IMR-90 (cell line): ENCODE measurements at regions not wholly inside any gene's neighbourhood (a gene's known extent, or its start where the extent isn't known, plus 50 kb on each side); places are given as distances from the start of the nearest gene placed in this dataset.

ENCODE experiments used
- ATAC-seq: fragments of 200-7000 bp; cut with Tn5 transposase; 2 replicates; pipeline ENCODE4 v1.9.1; 2020; ENCODE audit warnings: low read depth, mild to moderate bottlenecking, moderate library complexity
- BruUV-seq: library from RNA; stranded (reverse); fragments of 400-500 nt; replicated peaks from 2 replicates; lab custom pipeline; 2021; lab: Mats Ljungman, UMichigan
- CTCF ChIA-PET: fragments of 300-600 bp; formaldehyde crosslinking; extraction: SDS; loops from one replicate; lab custom pipeline; 2021; ENCODE audit warnings: antibody characterized with exemption; lab: Yijun Ruan, JAX
- POLR2A ChIA-PET: fragments of 300-600 bp; sonication (Branson Sonifier 250); formaldehyde crosslinking; loops from one replicate; lab custom pipeline; 2022; ENCODE audit warnings: antibody characterized with exemption; ENCODE audit not compliant: unreplicated experiment; lab: Charles Lee
- DNase-seq: peaks from one replicate; pipeline ENCODE4 v3.0.0; 2013
- H2AFZ ChIP-seq: replicated peaks from 2 replicates; pipeline ENCODE3; 2013; ENCODE audit warnings: low read length, mild to moderate bottlenecking; ENCODE audit not compliant: poor library complexity
- H2AK5ac ChIP-seq: 2 replicates; pipeline ENCODE4 v1.6.1; 2013; ENCODE audit warnings: low read depth, low read length, inconsistent platforms
- H2AK9ac ChIP-seq: replicated peaks from 2 replicates; pipeline ENCODE3; 2013; ENCODE audit warnings: mild to moderate bottlenecking, low read depth, low read length, moderate library complexity; ENCODE audit not compliant: poor library complexity
- H2BK120ac ChIP-seq: 2 replicates; pipeline ENCODE4 v1.6.1; 2013; ENCODE audit warnings: low read depth, low read length, inconsistent platforms
- H2BK15ac ChIP-seq: 3 replicates; pipeline ENCODE4 v1.6.1; 2013; ENCODE audit warnings: low read depth, low read length, inconsistent platforms
- H2BK20ac ChIP-seq: 2 replicates; pipeline ENCODE4 v1.6.1; 2013; ENCODE audit warnings: low read depth, mild to moderate bottlenecking, inconsistent platforms, low read length, moderate library complexity
- H2BK5ac ChIP-seq: 2 replicates; pipeline ENCODE4 v1.6.1; 2013; ENCODE audit warnings: mild to moderate bottlenecking, low read depth, low read length, inconsistent platforms; ENCODE audit not compliant: poor library complexity, severe bottlenecking
- H3K14ac ChIP-seq: replicated peaks from 2 replicates; pipeline ENCODE4 v1.6.1; 2013; ENCODE audit warnings: low read depth, low read length, inconsistent platforms
- H3K18ac ChIP-seq: 2 replicates; pipeline ENCODE4 v1.6.1; 2013; ENCODE audit warnings: low read depth, low read length, control low read depth
- H3K23ac ChIP-seq: 2 replicates; pipeline ENCODE4 v1.6.1; 2013; ENCODE audit warnings: low read depth, low read length, inconsistent platforms
- H3K27ac ChIP-seq: 2 replicates; pipeline ENCODE4 v1.5.1; 2013; ENCODE audit warnings: mild to moderate bottlenecking, control low read depth, low read length; ENCODE audit not compliant: insufficient read depth
- H3K27me3 ChIP-seq: 2 replicates; pipeline ENCODE4 v1.6.1; 2013; ENCODE audit warnings: low read length; ENCODE audit not compliant: control insufficient read depth, insufficient read depth
- H3K36me3 ChIP-seq: 2 replicates; pipeline ENCODE4 v1.6.1; 2013; ENCODE audit warnings: low read length, mixed read lengths; ENCODE audit not compliant: control insufficient read depth, insufficient read depth
- H3K4ac ChIP-seq: 2 replicates; pipeline ENCODE4 v1.6.1; 2013; ENCODE audit warnings: low read depth, low read length, inconsistent platforms
- H3K4me1 ChIP-seq: 2 replicates; pipeline ENCODE4 v1.6.1; 2013; ENCODE audit warnings: low read length, mixed read lengths; ENCODE audit not compliant: control insufficient read depth, insufficient read depth
- H3K4me2 ChIP-seq: 2 replicates; pipeline ENCODE4 v1.6.1; 2013; ENCODE audit warnings: low read depth, mild to moderate bottlenecking, control low read depth, low read length, moderate library complexity
- H3K4me3 ChIP-seq: 2 replicates; pipeline ENCODE4 v1.5.1; 2013; ENCODE audit warnings: low read depth, mild to moderate bottlenecking, control low read depth, low read length, moderate library complexity; ENCODE audit not compliant: insufficient read depth
- H3K56ac ChIP-seq: 2 replicates; pipeline ENCODE4 v1.6.1; 2013; ENCODE audit warnings: low read length, inconsistent platforms; ENCODE audit not compliant: insufficient read depth; ENCODE audit errors: extremely low read depth
- H3K79me1 ChIP-seq, 2 experiments: 2 replicates each; pipeline ENCODE4 v1.6.1; 2013; ENCODE audit warnings: low read length in 2 of 2, inconsistent platforms in 1 of 2, low read depth in 1 of 2
- H3K9ac ChIP-seq: 2 replicates; pipeline ENCODE4 v1.6.1; 2013; ENCODE audit warnings: low read depth, low read length, control low read depth
- H3K9me1 ChIP-seq: 2 replicates; pipeline ENCODE4 v1.6.1; 2013; ENCODE audit warnings: low read length, inconsistent platforms; ENCODE audit not compliant: insufficient read depth
- H3K9me3 ChIP-seq: 2 replicates; pipeline ENCODE4 v1.6.1; 2013; ENCODE audit warnings: low read length; ENCODE audit not compliant: control insufficient read depth, insufficient read depth
- H4K20me1 ChIP-seq: 2 replicates; pipeline ENCODE4 v1.6.1; 2013; ENCODE audit warnings: low read length, inconsistent platforms; ENCODE audit not compliant: insufficient read depth
- H4K5ac ChIP-seq: 2 replicates; pipeline ENCODE4 v1.6.1; 2013; ENCODE audit warnings: mild to moderate bottlenecking, low read depth, low read length, control low read depth
- H4K8ac ChIP-seq, 2 experiments: 2 replicates each; pipeline ENCODE4 v1.6.1; 2013; ENCODE audit warnings: low read depth in 2 of 2, low read length in 2 of 2, control low read depth in 1 of 2, inconsistent platforms in 1 of 2
- H4K91ac ChIP-seq: 2 replicates; pipeline ENCODE4 v1.6.1; 2013; ENCODE audit warnings: low read depth, low read length, inconsistent platforms; ENCODE audit not compliant: insufficient read depth
- CEBPB ChIP-seq: IDR thresholded peaks from 2 replicates; pipeline ENCODE4 v1.6.1; 2012; ENCODE audit warnings: low read depth, low read length, improper control_type of control experiment
- CTCF ChIP-seq: conservative IDR thresholded peaks from 2 replicates; pipeline ENCODE4 v1.5.1; 2012; ENCODE audit warnings: mild to moderate bottlenecking, low read depth, low read length, improper control_type of control experiment
- FOS ChIP-seq: fragments of 150-350 bp; IDR thresholded peaks from 2 replicates; pipeline ENCODE4 v1.6.1; 2016; ENCODE audit warnings: low read depth, low read length
- MAFK ChIP-seq: IDR thresholded peaks from 2 replicates; pipeline ENCODE4 v1.6.1; 2012; ENCODE audit warnings: low read depth, low read length, improper control_type of control experiment
- MAZ ChIP-seq: IDR thresholded peaks from 2 replicates; pipeline ENCODE4 v1.6.1; 2012; ENCODE audit warnings: low read depth, mild to moderate bottlenecking, low read length, improper control_type of control experiment, moderate library complexity, borderline replicate concordance
- MXI1 ChIP-seq: IDR thresholded peaks from 2 replicates; pipeline ENCODE4 v1.6.1; 2012; ENCODE audit warnings: low read depth, mild to moderate bottlenecking, low read length, moderate library complexity, borderline replicate concordance
- POLR2A ChIP-seq: IDR thresholded peaks from 2 replicates; pipeline ENCODE4 v1.6.1; 2012; ENCODE audit warnings: mild to moderate bottlenecking, low read depth, low read length
- RAD21 ChIP-seq: IDR thresholded peaks from 2 replicates; pipeline ENCODE4 v1.6.1; 2012; ENCODE audit warnings: low read length, improper control_type of control experiment
- RCOR1 ChIP-seq: IDR thresholded peaks from 2 replicates; pipeline ENCODE4 v1.6.1; 2012; ENCODE audit warnings: mild to moderate bottlenecking, low read length, improper control_type of control experiment; ENCODE audit not compliant: insufficient replicate concordance
- RFX5 ChIP-seq: IDR thresholded peaks from 2 replicates; pipeline ENCODE4 v1.8.0; 2012; ENCODE audit warnings: low read depth, mild to moderate bottlenecking, low read length, moderate library complexity
- SMC3 ChIP-seq: fragments of 150-350 bp; IDR thresholded peaks from 2 replicates; pipeline ENCODE4 v1.6.1; 2016; ENCODE audit warnings: low read depth, mild to moderate bottlenecking, antibody characterized with exemption, low read length, moderate library complexity
- USF2 ChIP-seq: fragments of 150-350 bp; IDR thresholded peaks from 2 replicates; pipeline ENCODE4 v1.6.1; 2017; ENCODE audit warnings: mild to moderate bottlenecking, antibody characterized with exemption, low read length, low read depth
- WGBS, 2 experiments: methylation state at CpG; one replicate each; pipeline versions ENCODE4 v1.1.5 to v1.1.7; 2013; ENCODE audit warnings: missing lambda C conversion rate in 2 of 2; ENCODE audit not compliant: insufficient read length in 1 of 2; ENCODE audit errors: extremely low coverage in 2 of 2; 5-methylcytosine and 5-hydroxymethylcytosine counted together
- dilution Hi-C: fragments of 300-500 bp; cut with HindIII; formaldehyde crosslinking; loops from one replicate; pipeline ENCODE4 v1.14.3; 2018; ENCODE audit warnings: low sequenced_read_pairs; ENCODE audit not compliant: unreplicated experiment
- in situ Hi-C: fragments of 300-500 bp; cut with MboI; formaldehyde crosslinking; loops from 3 replicates; pipeline ENCODE4 v1.14.3; 2019; ENCODE audit warnings: low sequenced_read_pairs, inconsistent platforms, mixed read lengths
- intact Hi-C: fragments of 100-400 bp; cut with micrococcal nuclease; formaldehyde crosslinking; loops from 2 replicates; pipeline ENCODE4 v1.10.0; 2022

- CTCF ChIA-PET: no interaction called here
- H3K27ac ChIP-seq: no peak overlapping the region
- dilution Hi-C loops: no loop called here
- DNase-seq (no peak), ATAC-seq (no peak)
- no peak overlapping the region for H3K4me3 ChIP-seq
- H4K20me1 ChIP-seq: no peaks in the 10 kb centered on the region
- no peak overlapping the region; the same call in 1 of the 2 replicates for H2BK120ac ChIP-seq
- WGBS, 2 experiments: 60% methylated on average over 1 of the region's 8 CpGs; no CpG with 5 or more reads in 1 of the 2 experiments
- no peak overlapping the region for H3K4ac ChIP-seq
- H2AK9ac ChIP-seq: no peak overlapping the region
- POLR2A ChIA-PET: no interaction called here
- H2BK20ac ChIP-seq: no peak overlapping the region
- TF ChIP-seq CTCF: no peak
- no peak for TF ChIP-seq MXI1
- no peak for TF ChIP-seq MAFK
- TF ChIP-seq RCOR1: no peak
- no peak for TF ChIP-seq FOS
- no peak for TF ChIP-seq MAZ
- TF ChIP-seq SMC3: no peak
- no peak for TF ChIP-seq RAD21
- no peak for TF ChIP-seq CEBPB
- no peak for TF ChIP-seq RFX5
- TF ChIP-seq POLR2A: no peak
- TF ChIP-seq USF2: no peak
- no peak overlapping the region for H2AFZ ChIP-seq
- no peak overlapping the region for H3K9ac ChIP-seq
- in situ Hi-C loops: no loop called here
- H3K4me2 ChIP-seq: no peak overlapping the region
- H4K8ac ChIP-seq: no peak overlapping the region
- no peaks in the 10 kb centered on the region for H3K9me1 ChIP-seq
- no peak overlapping the region for H4K91ac ChIP-seq
- H4K5ac ChIP-seq: no peak overlapping the region
- intact Hi-C loops: no loop called here
- H3K23ac ChIP-seq: peak overlapping the region; percentile 46; the same call in 1 of the 2 replicates
- peaks cover 16% of the 10 kb centered on the region for H3K27me3 ChIP-seq
- H3K36me3 ChIP-seq: no peaks in the 10 kb centered on the region
- H2BK15ac ChIP-seq: no peak overlapping the region
- H3K9me3 ChIP-seq: no peaks in the 10 kb centered on the region
- H3K56ac ChIP-seq: no peak overlapping the region
- H3K79me1 ChIP-seq: no peaks in the 10 kb centered on the region
- peaks cover 5% of the 10 kb centered on the region; the same call in 1 of the 2 replicates for H3K4me1 ChIP-seq
- no peak overlapping the region for H3K18ac ChIP-seq
- no peak overlapping the region for H2BK5ac ChIP-seq
- no TSS peak for BruUV-seq
- H3K14ac ChIP-seq: no peak overlapping the region
- no peak overlapping the region for H2AK5ac ChIP-seq
Observed at GRCh38 chr5:54882841-54883240, 102.6 kb downstream of the ESM1 start.
